HG03342 (cell line): ENCODE measurements at regions not wholly inside any gene's neighbourhood (a gene's known extent, or its start where the extent isn't known, plus 50 kb on each side); places are given as distances from the start of the nearest gene placed in this dataset.

Experiments used
- ATAC-seq: cut with Tn5 transposase; IDR thresholded peaks from one replicate; pipeline ENCODE4 v1.9.1; 2021; ENCODE audit warnings: mild to moderate bottlenecking, moderate library complexity; ENCODE audit not compliant: unreplicated experiment

DNA sequence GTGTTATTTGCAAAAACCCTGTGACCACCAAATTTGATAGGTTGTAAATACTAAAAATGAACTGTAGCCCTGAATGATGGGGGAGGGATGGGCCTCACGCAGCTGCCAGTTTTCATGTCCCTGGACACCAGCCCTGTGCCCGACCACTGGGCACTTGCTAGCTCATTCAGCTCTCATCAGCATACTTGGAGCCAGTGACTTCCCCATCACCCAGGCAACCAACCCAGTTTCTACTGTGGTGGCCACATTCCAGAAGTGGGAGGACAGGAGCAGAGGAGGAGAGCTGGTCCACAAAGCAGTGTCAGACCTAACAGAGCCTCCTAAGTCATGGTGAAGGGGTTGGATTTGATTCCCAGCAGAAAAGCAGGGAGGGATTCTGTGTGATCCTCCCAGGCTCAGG, 128.2 kb downstream of the CPEB2 start:
- ATAC-seq: no peak

GRCh38 chr4:15131551-15131950, 129.3 kb downstream of the CPEB2 start:
- ATAC-seq: no peak

DNA sequence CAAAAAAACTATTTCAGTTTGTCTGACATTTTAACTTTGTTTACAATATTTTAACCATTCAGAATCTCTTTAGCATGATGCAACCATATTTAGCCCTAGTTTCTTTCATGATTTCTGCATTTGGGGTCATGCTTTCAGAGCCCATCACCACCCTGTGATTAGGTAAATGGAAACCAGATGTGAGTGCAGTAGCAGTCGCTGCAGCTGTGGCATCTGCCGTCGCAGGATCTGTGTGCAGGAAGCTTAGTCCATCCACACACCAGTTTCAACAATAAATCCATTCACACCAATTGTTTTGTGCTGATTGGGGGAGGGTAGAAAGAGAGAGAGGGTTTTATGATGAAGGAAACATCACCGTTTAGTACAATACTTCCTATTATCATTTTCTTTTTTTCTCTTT, 130.5 kb downstream of the CPEB2 start:
- no peak for ATAC-seq

DNA sequence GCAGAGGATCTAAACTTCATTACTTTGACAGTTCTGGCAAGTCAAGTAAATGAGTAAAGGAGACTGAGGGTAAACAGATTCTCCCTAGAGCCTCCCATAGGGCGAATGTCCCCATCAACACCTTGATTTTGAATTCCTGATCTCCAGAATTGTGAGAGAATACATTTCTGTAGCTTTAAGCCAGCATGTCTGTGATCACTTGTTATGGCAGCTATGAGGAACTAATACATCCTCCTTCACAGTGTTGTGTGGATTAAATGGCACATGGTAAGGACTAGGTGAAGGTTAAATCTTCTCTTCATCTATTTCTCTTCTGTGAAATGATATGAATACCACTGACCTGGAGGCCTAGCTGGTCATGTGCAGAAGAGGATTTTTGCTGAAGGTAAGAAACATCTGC, 137.3 kb downstream of the CPEB2 start:
- no peak for ATAC-seq

GRCh38 chr4:15142201-15142600, 139.9 kb downstream of the CPEB2 start:
- ATAC-seq: no peak

DNA sequence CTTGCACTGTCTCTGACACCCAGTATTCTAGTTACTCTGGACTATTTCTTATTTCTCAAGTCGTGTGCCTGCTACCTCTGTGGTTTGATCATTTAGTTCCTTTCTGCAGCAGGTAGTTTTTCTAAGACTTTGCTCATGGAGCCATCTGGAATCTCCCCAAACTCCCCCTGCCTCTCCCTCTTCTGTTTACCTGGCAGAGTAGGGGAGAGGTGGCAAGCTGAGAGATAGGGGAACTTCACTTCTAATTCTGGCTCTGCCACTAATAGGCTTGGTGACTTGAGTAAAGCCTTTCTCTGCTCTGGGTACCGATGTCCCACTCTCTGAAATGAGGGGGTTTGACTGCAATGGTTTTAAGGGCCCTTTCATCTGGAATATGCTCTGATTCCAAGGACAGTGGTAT, 141.3 kb downstream of the CPEB2 start:
- no peak for ATAC-seq

DNA sequence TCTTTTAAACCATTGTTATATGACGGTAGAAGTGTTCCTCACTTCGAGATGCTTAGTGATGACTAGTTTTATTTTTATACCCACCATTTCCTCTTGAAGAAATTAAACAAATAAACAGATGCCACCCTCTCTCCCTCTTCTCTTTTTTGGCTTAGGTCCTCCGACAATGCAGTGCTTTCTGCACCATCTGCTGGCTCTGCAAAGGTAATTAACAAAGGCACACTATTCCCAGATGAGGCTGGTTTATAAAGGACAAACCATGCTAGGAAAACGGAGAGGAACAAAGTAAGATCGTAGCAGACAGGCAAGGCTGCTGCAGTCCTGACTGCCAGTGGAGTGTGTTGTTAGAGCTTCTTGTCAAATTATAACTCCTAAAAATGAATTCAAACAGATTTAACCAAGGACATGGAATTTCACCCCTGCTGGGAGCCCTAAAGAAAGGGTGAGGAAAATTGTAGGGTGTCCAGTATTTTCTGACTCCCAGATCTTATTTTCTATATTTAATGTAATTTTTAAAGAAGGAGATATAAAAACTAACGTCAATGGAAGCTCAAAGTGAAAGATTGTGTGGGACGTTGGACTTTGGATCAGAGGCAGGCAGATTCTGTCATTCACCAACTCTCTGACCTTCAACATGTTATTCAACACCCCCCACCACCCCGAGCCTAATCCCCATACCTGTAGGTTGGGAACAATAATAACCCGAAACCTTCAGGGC, 142.1 kb downstream of the CPEB2 start:
- ATAC-seq: no peak

GRCh38 chr4:15144967-15145295, 142.7 kb downstream of the CPEB2 start:
- no peak for ATAC-seq

DNA sequence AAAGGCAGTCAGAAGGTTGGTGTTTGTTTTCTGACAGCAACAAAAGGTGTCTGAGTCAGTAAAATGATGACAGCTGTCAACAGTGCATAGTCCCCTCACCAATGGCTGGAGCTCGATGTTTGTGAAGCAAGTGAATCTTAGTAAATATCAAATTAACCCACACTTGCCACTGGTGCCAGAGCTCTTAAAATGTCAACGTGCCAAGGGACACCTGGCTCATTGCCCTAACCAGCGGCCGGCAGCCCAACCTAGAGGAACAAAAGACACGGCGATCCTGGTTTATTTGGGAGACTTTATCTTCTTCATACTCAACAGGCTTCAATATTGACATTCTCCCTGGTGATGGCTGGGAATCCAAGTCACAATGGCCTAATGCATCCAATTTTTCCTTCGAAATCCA, 143.4 kb downstream of the CPEB2 start:
- ATAC-seq: no peak

DNA sequence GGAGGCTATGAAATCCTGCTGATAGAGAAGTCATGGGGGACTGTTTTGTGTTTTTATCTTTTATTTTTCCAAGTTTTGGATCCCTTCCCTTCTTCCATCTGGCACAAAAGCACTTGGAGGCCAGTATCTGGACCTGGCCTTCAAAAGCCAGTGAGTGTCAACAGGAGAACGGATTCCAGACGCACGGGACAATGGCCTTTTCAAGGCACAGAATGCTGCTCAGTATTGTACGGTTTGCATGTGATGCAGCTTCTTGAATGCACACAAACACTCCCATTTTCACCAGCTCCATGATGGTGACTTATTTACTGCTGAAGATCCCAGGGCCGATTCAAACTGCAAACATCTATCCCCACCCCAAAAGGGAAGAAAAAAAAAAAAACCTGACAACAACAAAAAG, 145.4 kb downstream of the CPEB2 start:
- ATAC-seq: no peak

DNA sequence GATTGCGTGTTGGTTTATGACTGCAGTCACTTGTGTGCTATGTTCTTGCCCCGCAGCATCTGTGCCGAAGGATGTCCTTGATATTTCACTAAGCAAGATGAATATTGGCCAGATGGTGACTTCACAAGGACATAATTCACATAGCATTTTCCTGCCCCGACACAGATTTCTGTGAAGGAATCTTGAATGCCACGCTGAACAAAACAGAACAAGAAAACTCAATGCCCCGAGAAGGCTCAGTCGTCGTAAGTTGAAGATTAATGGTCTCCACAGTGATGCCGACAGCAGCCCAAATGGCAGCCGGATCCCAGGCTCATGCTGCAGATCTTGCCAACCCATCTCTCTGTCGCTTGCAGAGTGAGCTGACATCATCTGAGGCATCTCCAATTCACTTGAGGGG, 145.9 kb downstream of the CPEB2 start:
- ATAC-seq: no peak

- ATAC-seq: no peak
These were observed 146.4 kb downstream of the CPEB2 start for GRCh38 chr4:15148691-15149090.

- peak; percentile 74 for ATAC-seq
These were observed 147.1 kb downstream of the CPEB2 start for GRCh38 chr4:15149234-15149838.

GRCh38 chr4:15149839-15150592, 147.7 kb downstream of the CPEB2 start:
- peak; percentile 81 for ATAC-seq

- no peak for ATAC-seq
These were observed 148.3 kb downstream of the CPEB2 start for GRCh38 chr4:15150631-15151030.

GRCh38 chr4:15151033-15151432, 148.8 kb downstream of the CPEB2 start:
- ATAC-seq: no peak

- no peak for ATAC-seq
These were observed 151.4 kb downstream of the CPEB2 start for GRCh38 chr4:15153662-15154061.

DNA sequence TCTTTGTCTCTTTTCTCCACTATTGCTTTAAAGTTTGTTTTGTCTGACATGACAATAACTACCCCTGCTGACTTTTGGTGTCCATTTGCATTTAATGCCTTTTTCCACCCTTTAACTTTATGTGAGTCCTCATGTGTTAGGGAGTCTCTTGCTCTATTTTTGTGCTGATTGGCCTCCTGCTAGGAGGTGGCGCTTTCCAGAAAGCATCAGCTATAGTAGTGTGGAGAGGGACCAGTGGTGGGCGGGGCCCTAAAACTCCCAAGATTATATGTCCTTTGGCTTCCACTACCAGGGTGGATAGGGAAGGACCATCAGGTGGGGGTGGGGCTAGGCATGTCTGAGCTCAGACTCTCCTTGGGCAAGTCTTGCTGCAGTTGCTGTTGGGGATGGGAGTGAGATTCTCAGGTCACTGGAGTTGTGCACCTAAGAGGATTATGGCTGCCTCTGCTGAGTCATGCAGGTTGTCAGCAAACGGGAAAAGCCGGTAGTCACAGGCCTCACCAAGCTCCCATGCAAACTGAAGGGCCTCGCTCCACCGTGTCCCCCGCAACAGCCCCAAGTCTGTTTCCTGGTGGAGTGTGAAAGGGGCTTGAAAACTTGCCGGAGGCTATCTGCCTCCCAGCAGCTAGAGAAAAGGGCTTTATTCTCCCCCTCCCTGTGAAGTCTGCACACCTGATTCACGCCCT, 156.3 kb downstream of the CPEB2 start:
- ATAC-seq: no peak

DNA sequence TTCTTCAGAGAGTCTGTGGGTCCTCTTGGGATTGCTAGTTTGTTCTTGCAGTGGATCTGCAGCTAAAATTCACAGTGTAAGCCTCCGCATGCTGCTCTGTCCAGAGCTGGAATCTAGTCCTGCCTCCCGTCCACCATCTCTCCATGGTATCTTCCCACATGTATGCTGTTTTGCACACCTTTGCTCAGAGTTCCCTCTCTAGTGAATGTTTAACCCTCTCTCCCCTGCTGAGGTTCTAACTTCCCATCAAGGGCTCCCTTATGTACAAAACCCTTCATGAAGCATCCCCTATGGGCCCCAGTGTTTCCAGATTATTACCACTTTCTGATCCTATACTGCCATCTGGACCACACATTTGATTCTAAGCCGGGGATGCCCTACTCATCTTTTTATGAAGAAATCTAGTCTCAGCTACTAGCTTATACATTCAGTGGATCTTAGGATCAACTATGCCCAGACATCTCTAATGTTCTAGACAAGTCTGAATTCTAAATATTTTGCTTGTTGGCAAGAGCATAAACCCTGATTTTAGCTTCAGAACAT, 157.3 kb downstream of the CPEB2 start:
- ATAC-seq: no peak

- ATAC-seq: no peak
These were observed 159.2 kb downstream of the CPEB2 start for GRCh38 chr4:15161439-15161838.

DNA sequence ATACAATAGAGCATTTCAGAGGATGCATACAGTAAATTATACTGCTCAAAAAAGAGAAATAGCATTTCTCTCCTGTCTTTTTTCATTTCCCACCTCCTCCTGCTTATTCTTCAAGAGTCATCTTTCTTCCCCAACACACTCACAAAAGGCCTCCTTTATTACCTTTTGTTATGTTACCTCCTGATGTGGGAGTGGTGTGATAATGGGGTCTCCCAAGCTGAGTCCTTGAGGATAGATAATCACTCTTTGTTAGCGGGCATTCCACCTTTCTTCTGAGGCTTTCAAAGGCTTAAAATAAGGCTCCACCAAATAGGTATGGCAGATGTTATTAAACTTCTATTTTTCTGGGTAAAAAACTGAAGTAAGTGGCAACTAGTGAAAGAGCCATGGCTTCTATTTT, 159.8 kb downstream of the CPEB2 start:
- ATAC-seq: no peak
